Limb (tissue), 2 donors: ENCODE measurements at regions not wholly inside any gene's neighbourhood (a gene's known extent, or its start where the extent isn't known, plus 50 kb on each side); places are given as distances from the start of the nearest gene placed in this dataset.

ENCODE experiments used
- DNase-seq, 2 donors: peaks; one replicate each; pipeline ENCODE4 v3.0.0-alpha.2; 2016; ENCODE audit errors: extremely low spot score in 2 of 2

DNA sequence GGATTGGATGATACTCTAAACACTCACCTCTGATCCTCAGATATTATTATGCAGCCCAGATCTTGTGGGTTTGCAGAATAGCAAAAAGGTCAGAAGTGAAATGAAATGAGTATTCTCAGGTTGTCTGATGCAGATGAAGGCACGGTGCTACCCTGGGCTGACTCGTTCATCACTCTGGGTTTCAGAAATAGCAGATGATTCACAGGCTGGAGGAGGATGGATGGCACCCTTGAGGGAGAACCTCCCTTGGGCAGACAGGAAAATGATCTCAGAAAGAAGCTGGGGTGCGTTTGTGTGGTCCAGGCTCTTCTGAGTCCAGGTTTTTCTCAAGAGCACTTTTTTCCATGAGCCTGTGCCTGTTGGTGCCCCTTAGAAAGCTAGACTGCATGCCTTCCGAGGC lies 515.8 kb upstream of the MKI67 start:
- no peak for DNase-seq

DNA sequence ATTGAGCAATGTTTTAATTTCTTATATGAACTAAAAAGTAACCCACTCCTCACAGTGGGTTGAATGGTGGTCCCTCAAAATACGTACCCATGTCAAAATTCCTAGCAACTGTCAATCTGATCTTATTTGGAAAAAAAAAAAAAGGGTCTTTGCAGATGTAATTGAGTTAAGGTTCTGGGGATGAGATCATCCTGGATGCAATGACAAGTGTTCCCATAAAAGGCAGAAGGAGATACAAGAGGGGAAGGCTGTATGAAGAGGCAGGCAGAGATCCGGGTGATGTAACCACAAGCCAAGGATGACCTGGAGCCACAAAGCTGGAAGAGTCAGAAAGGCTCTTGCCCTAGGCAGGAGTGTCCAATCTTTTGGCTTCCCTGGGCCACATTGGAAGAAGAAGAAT lies 516.3 kb upstream of the MKI67 start:
- DNase-seq, result no peak

- no peak for DNase-seq
Observed at GRCh38 chr10:128643658-128644057, 517.4 kb upstream of the MKI67 start.

- no peak for DNase-seq
Observed at GRCh38 chr10:128645486-128645885, 519.3 kb upstream of the MKI67 start.

DNA sequence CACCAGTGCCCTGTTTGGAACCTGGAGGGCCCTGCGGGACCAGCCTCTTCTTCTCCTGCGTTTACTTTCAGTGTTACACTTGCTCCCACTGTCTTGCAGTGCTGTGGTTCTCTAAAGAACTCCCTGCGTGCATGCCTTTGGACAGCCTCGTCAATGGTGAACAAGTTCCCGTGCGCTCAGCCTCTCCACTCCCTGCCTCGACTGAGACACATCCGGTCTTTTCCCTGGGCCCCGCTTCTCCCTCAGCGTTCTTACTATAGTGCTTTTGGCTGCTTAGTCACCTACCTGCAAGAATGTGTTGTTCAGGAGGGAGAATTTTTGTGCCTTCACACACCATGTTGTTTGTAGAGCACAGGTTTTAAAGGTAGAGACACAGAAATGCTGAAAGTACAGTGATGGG lies 520.7 kb upstream of the MKI67 start:
- no peak for DNase-seq

DNA sequence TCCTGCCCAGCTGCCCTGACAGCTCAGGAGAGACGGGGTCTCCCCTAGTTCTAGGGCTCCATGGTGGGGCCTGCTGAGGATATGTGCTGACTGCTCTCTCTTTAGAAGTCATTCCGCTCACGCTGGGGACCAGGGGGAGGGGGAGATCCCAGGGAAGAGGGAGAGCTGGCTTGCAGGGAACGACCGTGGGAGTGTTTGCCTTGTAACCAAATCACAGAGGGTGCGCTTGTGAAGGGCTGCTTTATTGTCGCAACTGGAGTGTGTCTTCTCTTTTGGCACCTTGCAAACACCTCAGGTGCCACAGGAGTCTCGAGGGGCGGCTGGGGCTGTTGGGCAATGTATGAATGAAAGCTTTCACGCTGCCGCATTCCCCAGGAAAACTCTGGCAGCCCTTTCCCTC lies 531.3 kb upstream of the MKI67 start:
- peak in 1 of 2 donors; percentile 47 for DNase-seq

GRCh38 chr10:128660726-128661125 lies 534.5 kb upstream of the MKI67 start:
- DNase-seq, result no peak

- DNase-seq, result no peak
Observed at GRCh38 chr10:128661404-128662197, 535.4 kb upstream of the MKI67 start.

GRCh38 chr10:128662520-128662919 lies 536.3 kb upstream of the MKI67 start:
- no peak for DNase-seq

DNA sequence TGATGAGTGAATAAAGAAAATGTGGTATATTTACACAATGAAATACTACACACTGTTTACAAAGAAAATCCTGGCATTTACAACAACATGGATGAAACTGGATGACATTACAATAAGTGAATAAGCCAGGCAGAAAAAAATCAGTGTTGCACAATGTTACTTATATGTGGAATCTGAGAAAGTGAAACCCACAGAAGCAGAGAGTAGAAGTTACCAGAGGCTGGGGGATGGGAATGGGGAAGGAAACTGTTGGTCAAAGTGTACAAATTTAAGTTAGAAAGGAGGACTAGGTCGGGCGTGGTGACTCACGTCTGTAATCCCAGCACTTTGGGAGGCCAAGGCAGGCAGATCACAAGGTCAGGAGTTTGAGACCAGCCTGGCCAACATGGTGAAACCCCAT lies 538.5 kb upstream of the MKI67 start:
- no peak for DNase-seq

- DNase-seq, result no peak
Observed at GRCh38 chr10:128675405-128675804, 549.2 kb upstream of the MKI67 start.

GRCh38 chr10:128680116-128680515 lies 553.9 kb upstream of the MKI67 start:
- DNase-seq, result no peak

GRCh38 chr10:128684215-128684614 lies 558.0 kb upstream of the MKI67 start:
- DNase-seq, result no peak

DNA sequence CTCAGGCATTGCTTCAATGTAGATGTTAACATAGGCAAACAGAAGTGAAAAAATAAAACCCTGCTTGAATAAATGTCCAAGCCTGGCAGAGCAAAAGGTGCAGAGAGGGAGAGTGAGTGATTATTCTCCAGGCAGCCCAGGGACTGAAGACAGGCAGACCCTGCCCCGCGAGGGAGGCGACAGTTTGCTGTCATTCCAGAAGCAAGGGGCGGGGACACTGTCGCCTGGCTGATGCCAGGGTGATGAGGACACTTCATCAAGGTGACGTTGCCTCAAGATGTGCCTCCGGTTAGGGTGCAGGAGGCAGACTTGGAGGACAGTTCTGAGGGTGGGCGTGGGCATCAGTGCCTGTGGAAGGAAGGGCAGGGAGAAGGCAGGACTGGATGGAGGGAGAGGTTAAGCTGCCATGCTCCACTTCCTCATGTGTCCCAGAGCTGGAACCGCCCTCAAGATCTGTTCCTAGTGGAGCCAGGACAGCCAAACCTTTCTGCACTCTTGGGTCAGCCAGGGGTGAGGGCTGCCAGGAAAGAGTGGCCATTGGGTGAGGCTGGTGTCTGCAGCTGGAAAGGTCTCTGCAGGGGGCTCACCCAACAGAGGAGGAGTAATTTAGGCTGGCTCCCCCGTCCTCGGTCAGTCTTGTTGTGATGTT lies 560.5 kb upstream of the MKI67 start:
- DNase-seq, result no peak

- peak in 1 of 2 donors; percentile 38 for DNase-seq
Observed at GRCh38 chr10:128687408-128687807, 561.2 kb upstream of the MKI67 start.

- no peak for DNase-seq
Observed at GRCh38 chr10:128687927-128688549, 561.8 kb upstream of the MKI67 start.

DNA sequence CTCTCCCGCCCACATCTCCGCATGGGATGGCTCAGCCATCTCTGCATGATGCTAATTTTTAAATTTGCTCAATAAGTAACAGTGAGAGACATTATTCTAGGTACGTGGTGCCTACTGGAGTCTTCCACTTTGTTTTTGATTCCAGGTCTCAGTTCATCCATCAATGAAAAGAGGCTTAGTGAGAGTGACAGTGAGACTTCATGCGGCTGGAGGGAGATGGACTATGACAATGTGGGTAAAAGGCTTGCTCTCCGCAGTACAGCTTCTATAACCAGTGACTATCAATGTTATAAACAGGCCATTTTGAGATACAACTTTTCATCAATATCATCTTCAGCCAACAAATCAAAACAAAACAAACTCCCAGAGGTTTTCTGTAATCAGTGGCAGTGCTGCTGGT lies 563.4 kb upstream of the MKI67 start:
- no peak for DNase-seq

- no peak for DNase-seq
Observed at GRCh38 chr10:128693493-128694131, 567.4 kb upstream of the MKI67 start.

- DNase-seq, result no peak
Observed at GRCh38 chr10:128694168-128694850, 568.1 kb upstream of the MKI67 start.

DNA sequence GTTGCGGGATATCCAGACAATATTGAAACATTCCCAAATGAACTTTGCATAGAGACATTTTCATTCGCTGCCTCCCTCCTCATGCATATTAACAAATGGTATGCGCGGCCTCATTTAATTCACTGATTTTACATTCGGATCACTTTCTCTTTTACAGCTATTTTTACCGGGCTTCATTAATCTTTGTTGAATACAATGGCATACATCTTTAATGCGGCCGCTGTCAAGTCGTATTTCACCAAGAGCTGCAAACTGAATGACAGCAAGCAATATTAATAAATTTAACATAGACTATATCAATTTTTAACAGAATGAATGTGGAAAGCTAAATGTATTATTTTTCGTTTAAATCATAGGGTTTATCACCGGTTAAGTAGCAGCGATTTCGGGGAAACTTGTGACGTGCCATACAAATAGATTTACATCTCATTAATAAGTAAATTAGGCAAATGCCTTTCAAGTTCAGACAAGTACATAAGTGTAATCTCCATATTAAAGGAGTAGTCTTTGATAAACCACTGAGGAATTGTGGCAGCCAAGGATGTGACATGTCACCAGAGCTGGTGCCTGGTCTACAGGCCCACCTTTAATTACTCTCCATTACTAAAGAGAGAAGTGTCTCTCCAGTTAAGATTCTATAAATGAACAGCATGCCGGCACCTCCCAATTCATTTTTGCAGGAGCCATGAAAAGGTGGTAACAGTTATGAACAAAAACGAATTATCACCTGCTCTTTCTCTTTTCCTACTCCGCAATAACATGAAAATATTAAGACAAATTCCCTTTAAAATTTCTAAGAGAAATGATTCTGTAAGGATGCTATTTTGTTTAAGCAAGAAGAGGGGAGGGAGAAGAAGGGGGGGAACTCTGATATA lies 568.9 kb upstream of the MKI67 start:
- DNase-seq, result no peak

GRCh38 chr10:128695931-128696330 lies 569.7 kb upstream of the MKI67 start:
- no peak for DNase-seq
